ENCODE measurements at regions not wholly inside any gene's neighbourhood (a gene's known extent, or its start where the extent isn't known, plus 50 kb on each side); places are given as distances from the start of the nearest gene placed in this dataset.
"Not testable (repeated sequence)": the region's sequence is repeated elsewhere in the genome, so short reads cannot be mapped to it uniquely, and the experiment has no call there.

GRCh38 chr12:9340422-9341259, 132.4 kb upstream of the PZP start:
- Histone ChIP-seq H3K36me3 (ENCODE audit: low read depth, missing control alignments) (no peaks in the 10 kb centered on the region), H3K9me3 (no peaks in the 10 kb centered on the region), H3K27me3 (no peaks in the 10 kb centered on the region), H3K4me1 (no peaks in the 10 kb centered on the region), H3K27ac (no peak overlapping the region), H3K4me3 (no peak overlapping the region)
- WGBS, 2 donors, result 72 to 73% methylated on average over 8 of the region's 8 CpGs
- TF ChIP-seq CTCF (IDR thresholded peaks at IDR 0.05), result no peak
- no peak for TF ChIP-seq POLR2A (IDR thresholded peaks at IDR 0.05)
- intact Hi-C loops (cut with DNase I; ENCODE audit: low total_unique reads), result no loop called here
- no peak for DNase-seq

GRCh38 chr12:9337656-9338055, 129.5 kb upstream of the PZP start:
- no peaks in the 10 kb centered on the region for H3K27me3 ChIP-seq
- no peak for TF ChIP-seq CTCF (IDR thresholded peaks at IDR 0.05)
- no peaks in the 10 kb centered on the region for H3K4me1 ChIP-seq
- no peak overlapping the region for H3K27ac ChIP-seq
- intact Hi-C loops (cut with DNase I; ENCODE audit: low total_unique reads), result no loop called here
- H3K9me3 ChIP-seq, result no peaks in the 10 kb centered on the region
- H3K36me3 ChIP-seq (ENCODE audit: low read depth, missing control alignments), result no peaks in the 10 kb centered on the region
- H3K4me3 ChIP-seq, result no peak overlapping the region
- no peak for DNase-seq

- H3K4me1 ChIP-seq; H3K9me3 ChIP-seq; H3K27ac ChIP-seq; H3K4me3 ChIP-seq; H3K27me3 ChIP-seq; intact Hi-C loops (cut with DNase I; ENCODE audit: low total_unique reads); DNase-seq; H3K36me3 ChIP-seq (ENCODE audit: low read depth, missing control alignments): not testable (repeated sequence)
- 91% methylated on average over 7 of the region's 7 CpGs for WGBS, 2 donors
Observed at GRCh38 chr12:9336375-9337011, 128.3 kb upstream of the PZP start.

- DNase-seq, result no peak
- TF ChIP-seq CTCF (IDR thresholded peaks at IDR 0.05) (no peak), POLR2A (IDR thresholded peaks at IDR 0.05) (no peak)
- Histone ChIP-seq H3K27me3 (no peaks in the 10 kb centered on the region), H3K4me3 (no peak overlapping the region), H3K4me1 (no peaks in the 10 kb centered on the region), H3K36me3 (ENCODE audit: low read depth, missing control alignments) (no peaks in the 10 kb centered on the region), H3K27ac (no peak overlapping the region), H3K9me3 (no peaks in the 10 kb centered on the region)
- intact Hi-C loops (cut with DNase I; ENCODE audit: low total_unique reads), result no loop called here
- 56 to 75% methylated on average over 5 of the region's 5 CpGs for whole genome bisulfite sequencing, 2 donors
Observed at GRCh38 chr12:9335867-9336266, 127.7 kb upstream of the PZP start.

- no peak for DNase-seq
- Histone ChIP-seq H3K9me3 (no peaks in the 10 kb centered on the region), H3K27me3 (no peaks in the 10 kb centered on the region), H3K27ac (no peak overlapping the region), H3K4me1 (no peaks in the 10 kb centered on the region), H3K4me3 (no peak overlapping the region), H3K36me3 (ENCODE audit: low read depth, missing control alignments) (no peaks in the 10 kb centered on the region)
- 85% methylated on average over 5 of the region's 5 CpGs for WGBS, 2 donors
- no peak for TF ChIP-seq CTCF (IDR thresholded peaks at IDR 0.05)
- no peak for TF ChIP-seq POLR2A (IDR thresholded peaks at IDR 0.05)
- intact Hi-C loops (cut with DNase I; ENCODE audit: low total_unique reads), result no loop called here
Observed at GRCh38 chr12:9334964-9335363, 126.8 kb upstream of the PZP start.

Data from testis (tissue), 2 donors.